WTC11 (cell line): ENCODE measurements at regions not wholly inside any gene's neighbourhood (a gene's known extent, or its start where the extent isn't known, plus 50 kb on each side); places are given as distances from the start of the nearest gene placed in this dataset.

Experiments
- ATAC-seq: fragments of 200-7000 bp; cut with Tn5 transposase; 2 replicates; pipeline ENCODE4 v1.10.0; 2021; ENCODE audit warnings: mild to moderate bottlenecking, moderate library complexity
- CTCF ChIA-PET: fragments of 300-600 bp; sonication (Branson Sonifier 250); formaldehyde crosslinking; loops from one replicate; lab custom pipeline; 2021; ENCODE audit warnings: antibody characterized with exemption; lab: Charles Lee
- POLR2A ChIA-PET: fragments of 350-600 bp; sonication (Branson Sonifier 250); formaldehyde crosslinking; loops from one replicate; lab custom pipeline; 2021; ENCODE audit warnings: antibody characterized with exemption; lab: Charles Lee
- DNase-seq: peaks from one replicate; pipeline ENCODE4 v3.0.0; 2021; ENCODE audit warnings: low spot score
- H3K27ac Mint-ChIP-seq: 2 replicates; pipeline ENCODE4 v1.8.0; 2021; ENCODE audit warnings: mixed read lengths
- H3K27me3 Mint-ChIP-seq: 2 replicates; pipeline ENCODE4 v1.8.0; 2021; ENCODE audit warnings: low read depth, mild to moderate bottlenecking, moderate library complexity, mixed read lengths
- H3K36me3 Mint-ChIP-seq: 2 replicates; pipeline ENCODE4 v1.8.0; 2021; ENCODE audit warnings: mixed read lengths
- H3K4me1 Mint-ChIP-seq: 2 replicates; pipeline ENCODE4 v1.8.0; 2022; ENCODE audit warnings: mixed read lengths
- H3K4me3 Mint-ChIP-seq: 2 replicates; pipeline ENCODE4 v1.8.0; 2021; ENCODE audit warnings: mild to moderate bottlenecking, moderate library complexity, mixed read lengths
- H3K9me3 Mint-ChIP-seq: 2 replicates; pipeline ENCODE4 v1.8.0; 2021; ENCODE audit warnings: mixed read lengths
- IRF2 ChIP-seq: sonication (generic); formaldehyde crosslinking; IDR thresholded peaks from 2 replicates; pipeline ENCODE4 v1.8.0; 2022; ENCODE audit warnings: low read depth, missing genetic modification reagents, borderline replicate concordance
- NR2C2 ChIP-seq: sonication (generic); formaldehyde crosslinking; IDR thresholded peaks from 2 replicates; pipeline ENCODE4 v1.8.0; 2022; ENCODE audit warnings: mild to moderate bottlenecking, missing genetic modification reagents
- OVOL2 ChIP-seq: fragments of 250-450 bp; sonication (Bioruptor Pico); IDR thresholded peaks from 2 replicates; pipeline ENCODE4 v1.9.0; 2021; ENCODE audit warnings: mild to moderate bottlenecking, borderline replicate concordance
- SMAD3 ChIP-seq: sonication (generic); formaldehyde crosslinking; IDR thresholded peaks from 2 replicates; pipeline ENCODE4 v1.8.0; 2022; ENCODE audit warnings: missing genetic modification reagents, mild to moderate bottlenecking, borderline replicate concordance
- SMAD4 ChIP-seq: sonication (generic); formaldehyde crosslinking; IDR thresholded peaks from 2 replicates; pipeline ENCODE4 v1.8.0; 2022; ENCODE audit warnings: mild to moderate bottlenecking, missing genetic modification reagents
- TEAD4 ChIP-seq: sonication (generic); formaldehyde crosslinking; IDR thresholded peaks from 2 replicates; pipeline ENCODE4 v1.8.0; 2022; ENCODE audit warnings: mild to moderate bottlenecking, missing genetic modification reagents
- TP53 ChIP-seq: sonication (generic); formaldehyde crosslinking; IDR thresholded peaks from 2 replicates; pipeline ENCODE4 v1.8.1; 2023; ENCODE audit warnings: mild to moderate bottlenecking, missing genetic modification reagents
- ZBTB21 ChIP-seq: sonication (generic); formaldehyde crosslinking; IDR thresholded peaks from 2 replicates; pipeline ENCODE4 v1.8.1; 2023; ENCODE audit warnings: mild to moderate bottlenecking, missing genetic modification reagents, borderline replicate concordance
- ZNF121 ChIP-seq: sonication (generic); formaldehyde crosslinking; IDR thresholded peaks from 2 replicates; pipeline ENCODE4 v1.8.0; 2023; ENCODE audit warnings: missing genetic modification reagents
- ZNF138 ChIP-seq: sonication (generic); formaldehyde crosslinking; conservative IDR thresholded peaks from 2 replicates; pipeline ENCODE4 v1.8.1; 2022; ENCODE audit warnings: mild to moderate bottlenecking, moderate library complexity, missing genetic modification reagents
- ZNF219 ChIP-seq: sonication (generic); formaldehyde crosslinking; IDR thresholded peaks from 2 replicates; pipeline ENCODE4 v1.8.0; 2023; ENCODE audit warnings: missing genetic modification reagents, mild to moderate bottlenecking, borderline replicate concordance
- ZNF317 ChIP-seq: sonication (generic); formaldehyde crosslinking; IDR thresholded peaks from 2 replicates; pipeline ENCODE4 v1.8.1; 2023; ENCODE audit warnings: low read depth, mild to moderate bottlenecking, moderate library complexity, missing genetic modification reagents, borderline replicate concordance
- ZNF671 ChIP-seq: fragments of 250-450 bp; sonication (Bioruptor Pico); IDR thresholded peaks from 2 replicates; pipeline ENCODE4 v1.8.0; 2021; ENCODE audit warnings: mild to moderate bottlenecking
- TF ChIP-seq, protein P1 (sequence below): sonication (generic); formaldehyde crosslinking; IDR thresholded peaks from 2 replicates; pipeline ENCODE4 v1.8.1; 2023; ENCODE audit warnings: mild to moderate bottlenecking, missing genetic modification reagents
- TF ChIP-seq, protein P2 (sequence below): sonication (generic); formaldehyde crosslinking; IDR thresholded peaks from 2 replicates; pipeline ENCODE4 v1.8.0; 2023; ENCODE audit warnings: missing genetic modification reagents
- TF ChIP-seq, protein P3 (sequence below): sonication (generic); formaldehyde crosslinking; IDR thresholded peaks from 2 replicates; pipeline ENCODE4 v1.8.1; 2023; ENCODE audit warnings: mild to moderate bottlenecking, missing genetic modification reagents, borderline replicate concordance
- TF ChIP-seq, protein P4 (sequence below): sonication (generic); formaldehyde crosslinking; IDR thresholded peaks from 2 replicates; pipeline ENCODE4 v1.8.1; 2022; ENCODE audit warnings: low read depth, mild to moderate bottlenecking, moderate library complexity, missing genetic modification reagents, borderline replicate concordance
- TF ChIP-seq, protein P5 (sequence below): sonication (generic); formaldehyde crosslinking; IDR thresholded peaks from 2 replicates; pipeline ENCODE4 v1.8.1; 2022; ENCODE audit warnings: low read depth, missing genetic modification reagents, borderline replicate concordance
- TF ChIP-seq, protein P6 (sequence below): sonication (generic); formaldehyde crosslinking; IDR thresholded peaks from 2 replicates; pipeline ENCODE4 v1.8.0; 2022; ENCODE audit warnings: mild to moderate bottlenecking, missing genetic modification reagents
- TF ChIP-seq, protein P7 (sequence below): sonication (generic); formaldehyde crosslinking; IDR thresholded peaks from 2 replicates; pipeline ENCODE4 v1.8.1; 2023; ENCODE audit warnings: mild to moderate bottlenecking, moderate library complexity, missing genetic modification reagents

DNA sequence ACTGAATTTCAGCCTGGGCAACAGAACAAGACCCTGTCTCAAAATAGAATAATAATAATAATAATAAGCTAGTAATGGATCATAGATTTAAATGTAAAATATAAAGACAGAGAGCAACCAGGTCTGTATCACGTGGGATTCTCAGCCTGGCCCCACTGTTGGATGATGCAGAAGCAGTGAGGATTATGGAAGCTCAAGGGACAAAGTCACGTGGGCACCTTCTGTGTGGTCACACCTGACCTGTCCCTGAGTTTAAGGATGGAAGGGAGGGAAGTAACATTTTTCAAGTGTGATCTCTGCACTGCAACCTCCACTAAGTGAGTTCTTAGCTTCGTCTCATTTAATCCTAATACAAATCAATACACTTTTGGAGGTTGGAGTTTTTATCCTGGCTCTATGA lies 212.5 kb upstream of the IER5L start:
- DNase-seq (no peak), ATAC-seq (no peak)
- ChIA-PET CTCF (no interaction called here), POLR2A (no interaction called here)
- Mint-ChIP-seq H3K4me1 (peaks cover 9% of the 10 kb centered on the region), H3K9me3 (no peaks in the 10 kb centered on the region), H3K27ac (no peak overlapping the region), H3K4me3 (no peak overlapping the region), H3K27me3 (no peaks in the 10 kb centered on the region; the same call in none of the 2 replicates), H3K36me3 (no peaks in the 10 kb centered on the region)
- no peak for TF ChIP-seq TP53 (CRISPR knock-in tag)
- no peak for TF ChIP-seq ZNF671
- TF ChIP-seq IRF2 (CRISPR knock-in tag): no peak
- TF ChIP-seq, protein P1, sequence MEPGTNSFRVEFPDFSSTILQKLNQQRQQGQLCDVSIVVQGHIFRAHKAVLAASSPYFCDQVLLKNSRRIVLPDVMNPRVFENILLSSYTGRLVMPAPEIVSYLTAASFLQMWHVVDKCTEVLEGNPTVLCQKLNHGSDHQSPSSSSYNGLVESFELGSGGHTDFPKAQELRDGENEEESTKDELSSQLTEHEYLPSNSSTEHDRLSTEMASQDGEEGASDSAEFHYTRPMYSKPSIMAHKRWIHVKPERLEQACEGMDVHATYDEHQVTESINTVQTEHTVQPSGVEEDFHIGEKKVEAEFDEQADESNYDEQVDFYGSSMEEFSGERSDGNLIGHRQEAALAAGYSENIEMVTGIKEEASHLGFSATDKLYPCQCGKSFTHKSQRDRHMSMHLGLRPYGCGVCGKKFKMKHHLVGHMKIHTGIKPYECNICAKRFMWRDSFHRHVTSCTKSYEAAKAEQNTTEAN (CRISPR knock-in tag): no peak
- TF ChIP-seq, protein P2, sequence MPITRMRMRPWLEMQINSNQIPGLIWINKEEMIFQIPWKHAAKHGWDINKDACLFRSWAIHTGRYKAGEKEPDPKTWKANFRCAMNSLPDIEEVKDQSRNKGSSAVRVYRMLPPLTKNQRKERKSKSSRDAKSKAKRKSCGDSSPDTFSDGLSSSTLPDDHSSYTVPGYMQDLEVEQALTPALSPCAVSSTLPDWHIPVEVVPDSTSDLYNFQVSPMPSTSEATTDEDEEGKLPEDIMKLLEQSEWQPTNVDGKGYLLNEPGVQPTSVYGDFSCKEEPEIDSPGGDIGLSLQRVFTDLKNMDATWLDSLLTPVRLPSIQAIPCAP (CRISPR knock-in tag): no peak
- TF ChIP-seq, protein P3, sequence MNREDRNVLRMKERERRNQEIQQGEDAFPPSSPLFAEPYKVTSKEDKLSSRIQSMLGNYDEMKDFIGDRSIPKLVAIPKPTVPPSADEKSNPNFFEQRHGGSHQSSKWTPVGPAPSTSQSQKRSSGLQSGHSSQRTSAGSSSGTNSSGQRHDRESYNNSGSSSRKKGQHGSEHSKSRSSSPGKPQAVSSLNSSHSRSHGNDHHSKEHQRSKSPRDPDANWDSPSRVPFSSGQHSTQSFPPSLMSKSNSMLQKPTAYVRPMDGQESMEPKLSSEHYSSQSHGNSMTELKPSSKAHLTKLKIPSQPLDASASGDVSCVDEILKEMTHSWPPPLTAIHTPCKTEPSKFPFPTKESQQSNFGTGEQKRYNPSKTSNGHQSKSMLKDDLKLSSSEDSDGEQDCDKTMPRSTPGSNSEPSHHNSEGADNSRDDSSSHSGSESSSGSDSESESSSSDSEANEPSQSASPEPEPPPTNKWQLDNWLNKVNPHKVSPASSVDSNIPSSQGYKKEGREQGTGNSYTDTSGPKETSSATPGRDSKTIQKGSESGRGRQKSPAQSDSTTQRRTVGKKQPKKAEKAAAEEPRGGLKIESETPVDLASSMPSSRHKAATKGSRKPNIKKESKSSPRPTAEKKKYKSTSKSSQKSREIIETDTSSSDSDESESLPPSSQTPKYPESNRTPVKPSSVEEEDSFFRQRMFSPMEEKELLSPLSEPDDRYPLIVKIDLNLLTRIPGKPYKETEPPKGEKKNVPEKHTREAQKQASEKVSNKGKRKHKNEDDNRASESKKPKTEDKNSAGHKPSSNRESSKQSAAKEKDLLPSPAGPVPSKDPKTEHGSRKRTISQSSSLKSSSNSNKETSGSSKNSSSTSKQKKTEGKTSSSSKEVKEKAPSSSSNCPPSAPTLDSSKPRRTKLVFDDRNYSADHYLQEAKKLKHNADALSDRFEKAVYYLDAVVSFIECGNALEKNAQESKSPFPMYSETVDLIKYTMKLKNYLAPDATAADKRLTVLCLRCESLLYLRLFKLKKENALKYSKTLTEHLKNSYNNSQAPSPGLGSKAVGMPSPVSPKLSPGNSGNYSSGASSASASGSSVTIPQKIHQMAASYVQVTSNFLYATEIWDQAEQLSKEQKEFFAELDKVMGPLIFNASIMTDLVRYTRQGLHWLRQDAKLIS (CRISPR knock-in tag): no peak
- no peak for TF ChIP-seq ZNF317 (CRISPR knock-in tag)
- TF ChIP-seq ZNF121 (CRISPR knock-in tag): no peak
- no peak for TF ChIP-seq SMAD3
- TF ChIP-seq, protein P4, sequence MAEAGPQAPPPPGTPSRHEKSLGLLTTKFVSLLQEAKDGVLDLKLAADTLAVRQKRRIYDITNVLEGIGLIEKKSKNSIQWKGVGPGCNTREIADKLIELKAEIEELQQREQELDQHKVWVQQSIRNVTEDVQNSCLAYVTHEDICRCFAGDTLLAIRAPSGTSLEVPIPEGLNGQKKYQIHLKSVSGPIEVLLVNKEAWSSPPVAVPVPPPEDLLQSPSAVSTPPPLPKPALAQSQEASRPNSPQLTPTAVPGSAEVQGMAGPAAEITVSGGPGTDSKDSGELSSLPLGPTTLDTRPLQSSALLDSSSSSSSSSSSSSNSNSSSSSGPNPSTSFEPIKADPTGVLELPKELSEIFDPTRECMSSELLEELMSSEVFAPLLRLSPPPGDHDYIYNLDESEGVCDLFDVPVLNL (CRISPR knock-in tag): no peak
- TF ChIP-seq, protein P5, sequence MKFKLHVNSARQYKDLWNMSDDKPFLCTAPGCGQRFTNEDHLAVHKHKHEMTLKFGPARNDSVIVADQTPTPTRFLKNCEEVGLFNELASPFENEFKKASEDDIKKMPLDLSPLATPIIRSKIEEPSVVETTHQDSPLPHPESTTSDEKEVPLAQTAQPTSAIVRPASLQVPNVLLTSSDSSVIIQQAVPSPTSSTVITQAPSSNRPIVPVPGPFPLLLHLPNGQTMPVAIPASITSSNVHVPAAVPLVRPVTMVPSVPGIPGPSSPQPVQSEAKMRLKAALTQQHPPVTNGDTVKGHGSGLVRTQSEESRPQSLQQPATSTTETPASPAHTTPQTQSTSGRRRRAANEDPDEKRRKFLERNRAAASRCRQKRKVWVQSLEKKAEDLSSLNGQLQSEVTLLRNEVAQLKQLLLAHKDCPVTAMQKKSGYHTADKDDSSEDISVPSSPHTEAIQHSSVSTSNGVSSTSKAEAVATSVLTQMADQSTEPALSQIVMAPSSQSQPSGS (CRISPR knock-in tag): no peak
- TF ChIP-seq TEAD4: no peak

DNA sequence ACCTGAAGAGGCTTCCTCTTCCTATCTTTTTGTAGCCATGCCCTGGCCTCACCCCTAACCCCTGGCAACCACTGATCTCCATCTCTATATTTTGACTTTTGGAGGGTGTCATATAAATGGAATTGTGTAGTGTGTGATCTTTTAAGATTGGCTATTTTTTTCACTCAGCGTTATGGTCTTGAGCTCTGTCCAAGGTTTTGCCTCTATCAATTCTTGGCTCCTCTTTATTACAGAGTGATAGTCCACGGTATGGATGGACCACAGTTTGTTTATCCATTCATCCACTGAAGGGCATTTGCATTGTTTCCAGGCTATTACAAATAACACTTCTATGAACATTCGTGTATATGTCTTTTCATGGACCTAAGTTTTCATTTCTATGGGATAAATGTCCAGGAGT lies 209.8 kb upstream of the IER5L start:
- POLR2A ChIA-PET: no interaction called here
- Mint-ChIP-seq H3K4me3 (no peak overlapping the region), H3K9me3 (no peaks in the 10 kb centered on the region), H3K36me3 (no peaks in the 10 kb centered on the region), H3K4me1 (peaks cover 10% of the 10 kb centered on the region), H3K27ac (no peak overlapping the region; the same call in 1 of the 2 replicates), H3K27me3 (peaks cover 12% of the 10 kb centered on the region)
- CTCF ChIA-PET: interaction anchor here (0.7 kb wide), 1 partner anchor 416 kb away, joined by 3 read pairs; no protein-coding TSS in a partner anchor
- TF ChIP-seq NR2C2 (CRISPR knock-in tag) (no peak), ZBTB21 (CRISPR knock-in tag) (no peak), ZNF219 (CRISPR knock-in tag) (no peak), SMAD4 (CRISPR knock-in tag) (no peak), OVOL2 (CRISPR knock-in tag) (no peak), ZNF138 (CRISPR knock-in tag) (no peak), ZNF317 (CRISPR knock-in tag) (no peak)
- TF ChIP-seq, protein P6, sequence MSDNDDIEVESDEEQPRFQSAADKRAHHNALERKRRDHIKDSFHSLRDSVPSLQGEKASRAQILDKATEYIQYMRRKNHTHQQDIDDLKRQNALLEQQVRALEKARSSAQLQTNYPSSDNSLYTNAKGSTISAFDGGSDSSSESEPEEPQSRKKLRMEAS (CRISPR knock-in tag): no peak
- TF ChIP-seq, protein P7, sequence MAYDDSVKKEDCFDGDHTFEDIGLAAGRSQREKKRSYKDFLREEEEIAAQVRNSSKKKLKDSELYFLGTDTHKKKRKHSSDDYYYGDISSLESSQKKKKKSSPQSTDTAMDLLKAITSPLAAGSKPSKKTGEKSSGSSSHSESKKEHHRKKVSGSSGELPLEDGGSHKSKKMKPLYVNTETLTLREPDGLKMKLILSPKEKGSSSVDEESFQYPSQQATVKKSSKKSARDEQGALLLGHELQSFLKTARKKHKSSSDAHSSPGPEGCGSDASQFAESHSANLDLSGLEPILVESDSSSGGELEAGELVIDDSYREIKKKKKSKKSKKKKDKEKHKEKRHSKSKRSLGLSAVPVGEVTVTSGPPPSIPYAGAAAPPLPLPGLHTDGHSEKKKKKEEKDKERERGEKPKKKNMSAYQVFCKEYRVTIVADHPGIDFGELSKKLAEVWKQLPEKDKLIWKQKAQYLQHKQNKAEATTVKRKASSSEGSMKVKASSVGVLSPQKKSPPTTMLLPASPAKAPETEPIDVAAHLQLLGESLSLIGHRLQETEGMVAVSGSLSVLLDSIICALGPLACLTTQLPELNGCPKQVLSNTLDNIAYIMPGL (CRISPR knock-in tag): no peak
- no peak for ATAC-seq
- DNase-seq: no peak
